IMR-90 (cell line): ENCODE measurements at regions not wholly inside any gene's neighbourhood (a gene's known extent, or its start where the extent isn't known, plus 50 kb on each side); places are given as distances from the start of the nearest gene placed in this dataset.

Experiments
- ATAC-seq: fragments of 200-7000 bp; cut with Tn5 transposase; 2 replicates; pipeline ENCODE4 v1.9.1; 2020; ENCODE audit warnings: low read depth, mild to moderate bottlenecking, moderate library complexity
- BruUV-seq: library from RNA; stranded (reverse); fragments of 400-500 nt; replicated peaks from 2 replicates; lab custom pipeline; 2021; lab: Mats Ljungman, UMichigan
- CTCF ChIA-PET: fragments of 300-600 bp; formaldehyde crosslinking; extraction: SDS; loops from one replicate; lab custom pipeline; 2021; ENCODE audit warnings: antibody characterized with exemption; lab: Yijun Ruan, JAX
- POLR2A ChIA-PET: fragments of 300-600 bp; sonication (Branson Sonifier 250); formaldehyde crosslinking; loops from one replicate; lab custom pipeline; 2022; ENCODE audit warnings: antibody characterized with exemption; ENCODE audit not compliant: unreplicated experiment; lab: Charles Lee
- DNase-seq: peaks from one replicate; pipeline ENCODE4 v3.0.0; 2013
- H2AFZ ChIP-seq: replicated peaks from 2 replicates; pipeline ENCODE3; 2013; ENCODE audit warnings: low read length, mild to moderate bottlenecking; ENCODE audit not compliant: poor library complexity
- H2AK5ac ChIP-seq: 2 replicates; pipeline ENCODE4 v1.6.1; 2013; ENCODE audit warnings: low read depth, low read length, inconsistent platforms
- H2AK9ac ChIP-seq: replicated peaks from 2 replicates; pipeline ENCODE3; 2013; ENCODE audit warnings: mild to moderate bottlenecking, low read depth, low read length, moderate library complexity; ENCODE audit not compliant: poor library complexity
- H2BK120ac ChIP-seq: 2 replicates; pipeline ENCODE4 v1.6.1; 2013; ENCODE audit warnings: low read depth, low read length, inconsistent platforms
- H2BK15ac ChIP-seq: 3 replicates; pipeline ENCODE4 v1.6.1; 2013; ENCODE audit warnings: low read depth, low read length, inconsistent platforms
- H2BK20ac ChIP-seq: 2 replicates; pipeline ENCODE4 v1.6.1; 2013; ENCODE audit warnings: low read depth, mild to moderate bottlenecking, inconsistent platforms, low read length, moderate library complexity
- H2BK5ac ChIP-seq: 2 replicates; pipeline ENCODE4 v1.6.1; 2013; ENCODE audit warnings: mild to moderate bottlenecking, low read depth, low read length, inconsistent platforms; ENCODE audit not compliant: poor library complexity, severe bottlenecking
- H3K14ac ChIP-seq: replicated peaks from 2 replicates; pipeline ENCODE4 v1.6.1; 2013; ENCODE audit warnings: low read depth, low read length, inconsistent platforms
- H3K18ac ChIP-seq: 2 replicates; pipeline ENCODE4 v1.6.1; 2013; ENCODE audit warnings: low read depth, low read length, control low read depth
- H3K23ac ChIP-seq: 2 replicates; pipeline ENCODE4 v1.6.1; 2013; ENCODE audit warnings: low read depth, low read length, inconsistent platforms
- H3K27ac ChIP-seq: 2 replicates; pipeline ENCODE4 v1.5.1; 2013; ENCODE audit warnings: mild to moderate bottlenecking, control low read depth, low read length; ENCODE audit not compliant: insufficient read depth
- H3K27me3 ChIP-seq: 2 replicates; pipeline ENCODE4 v1.6.1; 2013; ENCODE audit warnings: low read length; ENCODE audit not compliant: control insufficient read depth, insufficient read depth
- H3K36me3 ChIP-seq: 2 replicates; pipeline ENCODE4 v1.6.1; 2013; ENCODE audit warnings: low read length, mixed read lengths; ENCODE audit not compliant: control insufficient read depth, insufficient read depth
- H3K4ac ChIP-seq: 2 replicates; pipeline ENCODE4 v1.6.1; 2013; ENCODE audit warnings: low read depth, low read length, inconsistent platforms
- H3K4me1 ChIP-seq: 2 replicates; pipeline ENCODE4 v1.6.1; 2013; ENCODE audit warnings: low read length, mixed read lengths; ENCODE audit not compliant: control insufficient read depth, insufficient read depth
- H3K4me2 ChIP-seq: 2 replicates; pipeline ENCODE4 v1.6.1; 2013; ENCODE audit warnings: low read depth, mild to moderate bottlenecking, control low read depth, low read length, moderate library complexity
- H3K4me3 ChIP-seq: 2 replicates; pipeline ENCODE4 v1.5.1; 2013; ENCODE audit warnings: low read depth, mild to moderate bottlenecking, control low read depth, low read length, moderate library complexity; ENCODE audit not compliant: insufficient read depth
- H3K56ac ChIP-seq: 2 replicates; pipeline ENCODE4 v1.6.1; 2013; ENCODE audit warnings: low read length, inconsistent platforms; ENCODE audit not compliant: insufficient read depth; ENCODE audit errors: extremely low read depth
- H3K79me1 ChIP-seq, 2 experiments: 2 replicates each; pipeline ENCODE4 v1.6.1; 2013; ENCODE audit warnings: low read length in 2 of 2, inconsistent platforms in 1 of 2, low read depth in 1 of 2
- H3K9ac ChIP-seq: 2 replicates; pipeline ENCODE4 v1.6.1; 2013; ENCODE audit warnings: low read depth, low read length, control low read depth
- H3K9me1 ChIP-seq: 2 replicates; pipeline ENCODE4 v1.6.1; 2013; ENCODE audit warnings: low read length, inconsistent platforms; ENCODE audit not compliant: insufficient read depth
- H3K9me3 ChIP-seq: 2 replicates; pipeline ENCODE4 v1.6.1; 2013; ENCODE audit warnings: low read length; ENCODE audit not compliant: control insufficient read depth, insufficient read depth
- H4K20me1 ChIP-seq: 2 replicates; pipeline ENCODE4 v1.6.1; 2013; ENCODE audit warnings: low read length, inconsistent platforms; ENCODE audit not compliant: insufficient read depth
- H4K5ac ChIP-seq: 2 replicates; pipeline ENCODE4 v1.6.1; 2013; ENCODE audit warnings: mild to moderate bottlenecking, low read depth, low read length, control low read depth
- H4K8ac ChIP-seq, 2 experiments: 2 replicates each; pipeline ENCODE4 v1.6.1; 2013; ENCODE audit warnings: low read depth in 2 of 2, low read length in 2 of 2, control low read depth in 1 of 2, inconsistent platforms in 1 of 2
- H4K91ac ChIP-seq: 2 replicates; pipeline ENCODE4 v1.6.1; 2013; ENCODE audit warnings: low read depth, low read length, inconsistent platforms; ENCODE audit not compliant: insufficient read depth
- BHLHE40 ChIP-seq: fragments of 150-350 bp; IDR thresholded peaks from 2 replicates; pipeline ENCODE4 v1.6.1; 2016; ENCODE audit warnings: mild to moderate bottlenecking, low read depth, low read length
- CEBPB ChIP-seq: IDR thresholded peaks from 2 replicates; pipeline ENCODE4 v1.6.1; 2012; ENCODE audit warnings: low read depth, low read length, improper control_type of control experiment
- CHD1 ChIP-seq: IDR thresholded peaks from 2 replicates; pipeline ENCODE4 v1.6.1; 2012; ENCODE audit warnings: low read depth, low read length, improper control_type of control experiment
- CTCF ChIP-seq: conservative IDR thresholded peaks from 2 replicates; pipeline ENCODE4 v1.5.1; 2012; ENCODE audit warnings: mild to moderate bottlenecking, low read depth, low read length, improper control_type of control experiment
- ELK1 ChIP-seq: fragments of 150-350 bp; IDR thresholded peaks from 2 replicates; pipeline ENCODE4 v1.6.1; 2016; ENCODE audit warnings: low read depth, mild to moderate bottlenecking, low read length, moderate library complexity, borderline replicate concordance
- FOS ChIP-seq: fragments of 150-350 bp; IDR thresholded peaks from 2 replicates; pipeline ENCODE4 v1.6.1; 2016; ENCODE audit warnings: low read depth, low read length
- MAFK ChIP-seq: IDR thresholded peaks from 2 replicates; pipeline ENCODE4 v1.6.1; 2012; ENCODE audit warnings: low read depth, low read length, improper control_type of control experiment
- MAZ ChIP-seq: IDR thresholded peaks from 2 replicates; pipeline ENCODE4 v1.6.1; 2012; ENCODE audit warnings: low read depth, mild to moderate bottlenecking, low read length, improper control_type of control experiment, moderate library complexity, borderline replicate concordance
- MXI1 ChIP-seq: IDR thresholded peaks from 2 replicates; pipeline ENCODE4 v1.6.1; 2012; ENCODE audit warnings: low read depth, mild to moderate bottlenecking, low read length, moderate library complexity, borderline replicate concordance
- NFE2L2 ChIP-seq: fragments of 150-350 bp; IDR thresholded peaks from 2 replicates; pipeline ENCODE4 v1.6.1; 2016; ENCODE audit warnings: low read depth, mild to moderate bottlenecking, low read length
- RAD21 ChIP-seq: IDR thresholded peaks from 2 replicates; pipeline ENCODE4 v1.6.1; 2012; ENCODE audit warnings: low read length, improper control_type of control experiment
- RCOR1 ChIP-seq: IDR thresholded peaks from 2 replicates; pipeline ENCODE4 v1.6.1; 2012; ENCODE audit warnings: mild to moderate bottlenecking, low read length, improper control_type of control experiment; ENCODE audit not compliant: insufficient replicate concordance
- RFX5 ChIP-seq: IDR thresholded peaks from 2 replicates; pipeline ENCODE4 v1.8.0; 2012; ENCODE audit warnings: low read depth, mild to moderate bottlenecking, low read length, moderate library complexity
- SMC3 ChIP-seq: fragments of 150-350 bp; IDR thresholded peaks from 2 replicates; pipeline ENCODE4 v1.6.1; 2016; ENCODE audit warnings: low read depth, mild to moderate bottlenecking, antibody characterized with exemption, low read length, moderate library complexity
- USF2 ChIP-seq: fragments of 150-350 bp; IDR thresholded peaks from 2 replicates; pipeline ENCODE4 v1.6.1; 2017; ENCODE audit warnings: mild to moderate bottlenecking, antibody characterized with exemption, low read length, low read depth
- WGBS, 2 experiments: methylation state at CpG; one replicate each; pipeline versions ENCODE4 v1.1.5 to v1.1.7; 2013; ENCODE audit warnings: missing lambda C conversion rate in 2 of 2; ENCODE audit not compliant: insufficient read length in 1 of 2; ENCODE audit errors: extremely low coverage in 2 of 2; 5-methylcytosine and 5-hydroxymethylcytosine counted together
- dilution Hi-C: fragments of 300-500 bp; cut with HindIII; formaldehyde crosslinking; loops from one replicate; pipeline ENCODE4 v1.14.3; 2018; ENCODE audit warnings: low sequenced_read_pairs; ENCODE audit not compliant: unreplicated experiment
- in situ Hi-C: fragments of 300-500 bp; cut with MboI; formaldehyde crosslinking; loops from 3 replicates; pipeline ENCODE4 v1.14.3; 2019; ENCODE audit warnings: low sequenced_read_pairs, inconsistent platforms, mixed read lengths
- intact Hi-C: fragments of 100-400 bp; cut with micrococcal nuclease; formaldehyde crosslinking; loops from 2 replicates; pipeline ENCODE4 v1.10.0; 2022

GRCh38 chr4:171590716-171591115 lies 222.5 kb upstream of the GALNTL6 start:
- CTCF ChIA-PET, result no interaction called here
- Histone ChIP-seq H2AK5ac (no peak overlapping the region), H2BK120ac (no peak overlapping the region), H2AK9ac (no peak overlapping the region), H2BK20ac (no peak overlapping the region), H3K79me1 (no peaks in the 10 kb centered on the region), H3K4ac (no peak overlapping the region), H2AFZ (no peak overlapping the region), H4K91ac (no peak overlapping the region), H2BK5ac (no peak overlapping the region), H3K36me3 (no peaks in the 10 kb centered on the region), H2BK15ac (no peak overlapping the region), H3K56ac (no peak overlapping the region), H3K23ac (no peak overlapping the region), H3K27me3 (no peaks in the 10 kb centered on the region), H3K4me3 (no peak overlapping the region), H3K4me1 (no peaks in the 10 kb centered on the region), H3K9me1 (no peaks in the 10 kb centered on the region), H3K14ac (no peak overlapping the region), H4K8ac (no peak overlapping the region), H3K18ac (no peak overlapping the region), H4K20me1 (no peaks in the 10 kb centered on the region), H3K27ac (no peak overlapping the region), H3K9me3 (peaks cover 12% of the 10 kb centered on the region), H4K5ac (no peak overlapping the region), H3K4me2 (no peak overlapping the region), H3K9ac (no peak overlapping the region)
- dilution Hi-C loops, result no loop called here
- no CpG with 5 or more reads among the region's 2 CpGs for WGBS, 2 experiments
- no peak for TF ChIP-seq MXI1
- TF ChIP-seq MAFK, result no peak
- TF ChIP-seq CEBPB, result no peak
- TF ChIP-seq BHLHE40, result no peak
- TF ChIP-seq RAD21, result no peak
- no peak for TF ChIP-seq USF2
- TF ChIP-seq SMC3, result no peak
- no peak for TF ChIP-seq ELK1
- no peak for TF ChIP-seq RFX5
- no peak for TF ChIP-seq RCOR1
- TF ChIP-seq NFE2L2, result no peak
- TF ChIP-seq CTCF, result no peak
- TF ChIP-seq FOS, result no peak
- TF ChIP-seq CHD1, result no peak
- TF ChIP-seq MAZ, result no peak
- DNase-seq (no peak), ATAC-seq (no peak)
- in situ Hi-C loops, result no loop called here
- BruUV-seq, result no TSS peak
- POLR2A ChIA-PET, result no interaction called here
- intact Hi-C loops, result no loop called here
